Smooth muscle cell (in vitro differentiated cells): ENCODE measurements at regions not wholly inside any gene's neighbourhood (a gene's known extent, or its start where the extent isn't known, plus 50 kb on each side); places are given as distances from the start of the nearest gene placed in this dataset.
A peak's percentile ranks its signal among the peaks of the same experiment; 100 is the strongest.

Source experiments
- DNase-seq: peaks from one replicate; lab custom pipeline; 2025; ENCODE audit not compliant: unreplicated experiment; lab: John Stamatoyannopoulos, UW
- H2AFZ ChIP-seq: fragments of 200-600 bp; sonication (generic); 2 replicates; pipeline ENCODE4 v1.6.0; 2016; ENCODE audit warnings: antibody characterized with exemption, low read depth, mild to moderate bottlenecking
- H3F3A ChIP-seq: fragments of 200-600 bp; sonication (generic); 2 replicates; pipeline ENCODE4 v1.6.0; 2017; ENCODE audit warnings: antibody characterized with exemption, low read depth
- H3K27ac ChIP-seq: fragments of 200-600 bp; sonication (generic); 2 replicates; pipeline ENCODE4 v1.5.1; 2016; ENCODE audit warnings: low read depth, mild to moderate bottlenecking
- H3K27me3 ChIP-seq: fragments of 200-600 bp; sonication (generic); 2 replicates; pipeline ENCODE4 v1.6.1; 2016; ENCODE audit warnings: low read depth, mild to moderate bottlenecking
- H3K36me3 ChIP-seq: fragments of 200-600 bp; sonication (generic); 2 replicates; pipeline ENCODE4 v1.5.1; 2016; ENCODE audit warnings: low read depth
- H3K4me1 ChIP-seq: fragments of 200-600 bp; sonication (generic); 2 replicates; pipeline ENCODE4 v1.5.1; 2016; ENCODE audit warnings: low read depth
- H3K4me2 ChIP-seq: fragments of 200-600 bp; sonication (generic); 2 replicates; pipeline ENCODE4 v1.6.0; 2016; ENCODE audit warnings: mild to moderate bottlenecking
- H3K4me3 ChIP-seq: fragments of 200-600 bp; sonication (generic); 2 replicates; pipeline ENCODE4 v1.5.1; 2016; ENCODE audit warnings: mild to moderate bottlenecking
- H3K79me2 ChIP-seq: fragments of 200-600 bp; sonication (generic); 2 replicates; pipeline ENCODE4 v1.6.0; 2016; ENCODE audit warnings: low read depth, mild to moderate bottlenecking
- H3K9ac ChIP-seq: fragments of 200-600 bp; sonication (generic); 2 replicates; pipeline ENCODE4 v1.6.0; 2016; ENCODE audit warnings: low read depth
- H3K9me3 ChIP-seq: fragments of 200-600 bp; sonication (generic); replicated peaks from 2 replicates; pipeline ENCODE4 v1.5.1; 2016; ENCODE audit warnings: low read depth
- H4K20me1 ChIP-seq: fragments of 200-600 bp; sonication (generic); 2 replicates; pipeline ENCODE4 v1.6.0; 2016; ENCODE audit warnings: low read depth
- WGBS: methylation state at CpG from one replicate; pipeline ENCODE4 v1.1.7; 2016; ENCODE audit warnings: low lambda C conversion rate; 5-methylcytosine and 5-hydroxymethylcytosine counted together
- TF ChIP-seq, protein P1 (sequence below): fragments of 200-600 bp; sonication (generic); IDR thresholded peaks from 2 replicates; pipeline ENCODE4 v1.5.1; 2017; ENCODE audit warnings: borderline replicate concordance, mild to moderate bottlenecking, antibody characterized with exemption; ENCODE audit not compliant: insufficient read depth, poor library complexity, severe bottlenecking

- Histone ChIP-seq H3K4me3 (no peak overlapping the region), H3K36me3 (no peaks in the 10 kb centered on the region), H3K4me2 (no peak overlapping the region), H3F3A (no peaks in the 10 kb centered on the region), H3K4me1 (peaks cover 37% of the 10 kb centered on the region), H2AFZ (no peak overlapping the region), H3K79me2 (no peaks in the 10 kb centered on the region), H3K9me3 (no peaks in the 10 kb centered on the region), H4K20me1 (no peaks in the 10 kb centered on the region), H3K27ac (no peak overlapping the region), H3K9ac (no peak overlapping the region), H3K27me3 (no peaks in the 10 kb centered on the region)
- DNase-seq = no peak
- WGBS = 58% methylated on average over 3 of the region's 3 CpGs
- TF ChIP-seq, protein P1, sequence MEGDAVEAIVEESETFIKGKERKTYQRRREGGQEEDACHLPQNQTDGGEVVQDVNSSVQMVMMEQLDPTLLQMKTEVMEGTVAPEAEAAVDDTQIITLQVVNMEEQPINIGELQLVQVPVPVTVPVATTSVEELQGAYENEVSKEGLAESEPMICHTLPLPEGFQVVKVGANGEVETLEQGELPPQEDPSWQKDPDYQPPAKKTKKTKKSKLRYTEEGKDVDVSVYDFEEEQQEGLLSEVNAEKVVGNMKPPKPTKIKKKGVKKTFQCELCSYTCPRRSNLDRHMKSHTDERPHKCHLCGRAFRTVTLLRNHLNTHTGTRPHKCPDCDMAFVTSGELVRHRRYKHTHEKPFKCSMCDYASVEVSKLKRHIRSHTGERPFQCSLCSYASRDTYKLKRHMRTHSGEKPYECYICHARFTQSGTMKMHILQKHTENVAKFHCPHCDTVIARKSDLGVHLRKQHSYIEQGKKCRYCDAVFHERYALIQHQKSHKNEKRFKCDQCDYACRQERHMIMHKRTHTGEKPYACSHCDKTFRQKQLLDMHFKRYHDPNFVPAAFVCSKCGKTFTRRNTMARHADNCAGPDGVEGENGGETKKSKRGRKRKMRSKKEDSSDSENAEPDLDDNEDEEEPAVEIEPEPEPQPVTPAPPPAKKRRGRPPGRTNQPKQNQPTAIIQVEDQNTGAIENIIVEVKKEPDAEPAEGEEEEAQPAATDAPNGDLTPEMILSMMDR = no peak
Observed at GRCh38 chr12:92464911-92465310, 237.9 kb upstream of the PLEKHG7 start.

- H3K79me2 ChIP-seq = no peaks in the 10 kb centered on the region
- no peak for DNase-seq
- no peaks in the 10 kb centered on the region for H3K36me3 ChIP-seq
- H3K27me3 ChIP-seq = no peaks in the 10 kb centered on the region
- H2AFZ ChIP-seq = no peak overlapping the region
- no peaks in the 10 kb centered on the region for H3K9me3 ChIP-seq
- H3K4me3 ChIP-seq = no peak overlapping the region
- no peaks in the 10 kb centered on the region for H4K20me1 ChIP-seq
- peaks cover 37% of the 10 kb centered on the region for H3K4me1 ChIP-seq
- no peak overlapping the region for H3K27ac ChIP-seq
- TF ChIP-seq, protein P1 = no peak
- H3F3A ChIP-seq = no peaks in the 10 kb centered on the region
- no peak overlapping the region for H3K4me2 ChIP-seq
- no peak overlapping the region for H3K9ac ChIP-seq
- WGBS = 97% methylated on average over 2 of the region's 2 CpGs
Observed at GRCh38 chr12:92463171-92463570, 239.6 kb upstream of the PLEKHG7 start.

DNA sequence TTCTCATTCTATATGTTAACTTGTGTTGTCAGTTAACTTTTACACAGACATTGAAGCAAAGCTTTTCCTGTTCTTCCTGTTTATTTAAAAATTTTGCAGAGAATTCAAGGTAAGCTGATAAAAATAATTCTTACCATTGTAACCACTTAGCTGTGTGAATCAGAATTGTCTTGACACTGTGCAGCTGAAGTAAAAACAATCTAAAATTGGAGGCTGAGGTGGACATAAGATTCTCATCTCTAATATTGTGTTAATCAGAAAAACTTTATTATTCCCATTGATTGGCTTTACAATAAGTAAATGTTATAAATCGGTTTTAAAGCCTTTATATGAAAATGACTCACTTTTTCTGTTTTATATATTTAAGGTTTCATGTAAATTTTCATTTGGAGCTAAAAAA, 240.3 kb upstream of the PLEKHG7 start:
- Histone ChIP-seq H3K79me2 (no peaks in the 10 kb centered on the region), H3K9ac (no peak overlapping the region), H3K27ac (no peak overlapping the region), H3K36me3 (no peaks in the 10 kb centered on the region), H3K4me1 (peaks cover 37% of the 10 kb centered on the region), H3K4me2 (peak overlapping the region; percentile 25), H2AFZ (no peak overlapping the region), H3K27me3 (no peaks in the 10 kb centered on the region), H3F3A (no peaks in the 10 kb centered on the region), H3K9me3 (no peaks in the 10 kb centered on the region), H4K20me1 (no peaks in the 10 kb centered on the region), H3K4me3 (no peak overlapping the region)
- TF ChIP-seq, protein P1 = no peak
- 84% methylated on average over 1 of the region's 1 CpG for WGBS
- no peak for DNase-seq

GRCh38 chr12:92462049-92462448, 240.7 kb upstream of the PLEKHG7 start:
- no peak overlapping the region for H3K27ac ChIP-seq
- peak overlapping the region; percentile 25 for H3K4me2 ChIP-seq
- no peaks in the 10 kb centered on the region for H3K27me3 ChIP-seq
- DNase-seq = no peak
- no peaks in the 10 kb centered on the region for H3K79me2 ChIP-seq
- no peaks in the 10 kb centered on the region for H3F3A ChIP-seq
- no peaks in the 10 kb centered on the region for H3K36me3 ChIP-seq
- peaks cover 34% of the 10 kb centered on the region for H3K4me1 ChIP-seq
- 6% methylated on average over 3 of the region's 3 CpGs for WGBS
- no peak overlapping the region for H3K4me3 ChIP-seq
- H2AFZ ChIP-seq = no peak overlapping the region
- TF ChIP-seq, protein P1 = no peak
- H3K9me3 ChIP-seq = no peaks in the 10 kb centered on the region
- H3K9ac ChIP-seq = no peak overlapping the region
- H4K20me1 ChIP-seq = no peaks in the 10 kb centered on the region
